GM12864 (cell line): ENCODE measurements at regions not wholly inside any gene's neighbourhood (a gene's known extent, or its start where the extent isn't known, plus 50 kb on each side); places are given as distances from the start of the nearest gene placed in this dataset.

Source experiments
- DNase-seq: peaks from one replicate; pipeline ENCODE4 v3.0.0-alpha.2; 2011; ENCODE audit warnings: low read depth
- H3K4me3 ChIP-seq: 2 replicates; pipeline ENCODE4 v1.5.1; 2011; ENCODE audit warnings: mild to moderate bottlenecking, low read depth, low read length, control low read depth
- TF ChIP-seq, protein P1 (sequence below): IDR thresholded peaks from 2 replicates; pipeline ENCODE4 v1.5.1; 2011; ENCODE audit warnings: low read depth, mild to moderate bottlenecking, moderate library complexity, low read length, control low read depth, inconsistent platforms; ENCODE audit errors: missing control alignments

DNA sequence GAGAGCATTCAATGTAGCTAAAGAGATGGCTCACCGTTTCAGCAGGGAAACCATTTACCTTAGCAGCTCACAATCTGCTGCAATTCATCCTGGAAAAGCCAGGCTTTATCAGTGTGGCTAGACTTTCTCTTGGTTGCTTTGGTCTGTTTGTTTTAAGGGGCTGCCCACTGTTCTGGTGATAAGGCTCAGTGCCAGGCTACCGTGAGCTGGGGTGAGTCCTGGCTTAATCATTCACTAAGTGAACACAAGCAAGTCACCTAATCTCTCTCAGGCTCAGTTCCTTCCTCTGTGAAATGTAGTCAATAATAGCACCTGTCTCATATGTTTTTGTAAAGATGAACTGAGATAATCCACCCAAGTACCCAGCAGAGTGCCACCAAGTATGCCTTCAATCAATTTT lies 229.0 kb downstream of the TEX29 start:
- no peak overlapping the region for H3K4me3 ChIP-seq
- TF ChIP-seq, protein P1, sequence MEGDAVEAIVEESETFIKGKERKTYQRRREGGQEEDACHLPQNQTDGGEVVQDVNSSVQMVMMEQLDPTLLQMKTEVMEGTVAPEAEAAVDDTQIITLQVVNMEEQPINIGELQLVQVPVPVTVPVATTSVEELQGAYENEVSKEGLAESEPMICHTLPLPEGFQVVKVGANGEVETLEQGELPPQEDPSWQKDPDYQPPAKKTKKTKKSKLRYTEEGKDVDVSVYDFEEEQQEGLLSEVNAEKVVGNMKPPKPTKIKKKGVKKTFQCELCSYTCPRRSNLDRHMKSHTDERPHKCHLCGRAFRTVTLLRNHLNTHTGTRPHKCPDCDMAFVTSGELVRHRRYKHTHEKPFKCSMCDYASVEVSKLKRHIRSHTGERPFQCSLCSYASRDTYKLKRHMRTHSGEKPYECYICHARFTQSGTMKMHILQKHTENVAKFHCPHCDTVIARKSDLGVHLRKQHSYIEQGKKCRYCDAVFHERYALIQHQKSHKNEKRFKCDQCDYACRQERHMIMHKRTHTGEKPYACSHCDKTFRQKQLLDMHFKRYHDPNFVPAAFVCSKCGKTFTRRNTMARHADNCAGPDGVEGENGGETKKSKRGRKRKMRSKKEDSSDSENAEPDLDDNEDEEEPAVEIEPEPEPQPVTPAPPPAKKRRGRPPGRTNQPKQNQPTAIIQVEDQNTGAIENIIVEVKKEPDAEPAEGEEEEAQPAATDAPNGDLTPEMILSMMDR: no peak
- no peak for DNase-seq

DNA sequence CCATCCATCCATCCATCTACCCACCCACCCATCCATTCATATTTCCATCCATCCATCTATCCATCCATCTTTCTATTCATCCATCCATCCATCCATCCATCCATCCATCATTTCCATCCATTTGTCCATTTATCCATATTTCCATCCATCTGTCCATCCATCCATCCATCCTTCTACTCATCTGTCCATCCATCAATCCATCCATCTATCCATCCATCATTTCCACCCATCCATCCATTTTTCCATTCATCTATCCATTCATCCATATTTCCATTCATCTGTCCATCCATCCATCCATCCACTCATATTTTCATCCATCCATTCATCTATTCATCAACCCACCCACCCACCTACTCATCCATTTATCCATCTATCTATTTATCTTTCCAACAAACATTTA lies 229.6 kb downstream of the TEX29 start:
- TF ChIP-seq, protein P1: no peak
- DNase-seq: no peak
- H3K4me3 ChIP-seq: no peak overlapping the region

DNA sequence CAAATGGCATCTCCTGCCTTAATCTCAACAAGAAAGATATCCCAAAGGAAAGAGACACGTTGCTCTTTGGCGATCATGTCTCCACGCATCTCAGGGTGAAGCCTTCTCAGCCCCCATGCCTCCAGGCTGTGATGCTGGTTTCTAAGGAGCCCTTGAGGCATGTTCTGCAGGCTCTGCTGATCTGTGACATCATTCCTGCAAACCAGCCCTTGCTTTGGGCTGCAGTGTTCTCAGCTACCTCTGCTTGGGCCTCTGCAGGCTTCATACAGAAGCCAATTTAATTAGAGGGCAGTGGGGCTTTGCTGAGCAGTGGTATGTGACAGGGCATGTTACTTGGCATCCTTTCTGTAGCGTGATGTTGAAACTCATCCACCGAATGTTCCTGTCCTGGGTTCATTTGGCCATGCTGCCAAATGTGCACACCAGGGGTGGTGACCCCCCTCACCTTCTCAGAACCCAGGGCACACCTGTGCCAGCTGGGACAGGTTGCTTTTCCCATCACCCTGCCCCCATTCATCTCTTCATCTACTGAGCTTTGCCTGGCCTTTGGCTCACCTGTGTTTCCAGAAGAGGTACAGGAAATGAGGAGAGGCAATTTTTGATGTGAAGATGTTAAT lies 230.9 kb downstream of the TEX29 start:
- TF ChIP-seq, protein P1: no peak
- no peak for DNase-seq
- H3K4me3 ChIP-seq: no peak overlapping the region

DNA sequence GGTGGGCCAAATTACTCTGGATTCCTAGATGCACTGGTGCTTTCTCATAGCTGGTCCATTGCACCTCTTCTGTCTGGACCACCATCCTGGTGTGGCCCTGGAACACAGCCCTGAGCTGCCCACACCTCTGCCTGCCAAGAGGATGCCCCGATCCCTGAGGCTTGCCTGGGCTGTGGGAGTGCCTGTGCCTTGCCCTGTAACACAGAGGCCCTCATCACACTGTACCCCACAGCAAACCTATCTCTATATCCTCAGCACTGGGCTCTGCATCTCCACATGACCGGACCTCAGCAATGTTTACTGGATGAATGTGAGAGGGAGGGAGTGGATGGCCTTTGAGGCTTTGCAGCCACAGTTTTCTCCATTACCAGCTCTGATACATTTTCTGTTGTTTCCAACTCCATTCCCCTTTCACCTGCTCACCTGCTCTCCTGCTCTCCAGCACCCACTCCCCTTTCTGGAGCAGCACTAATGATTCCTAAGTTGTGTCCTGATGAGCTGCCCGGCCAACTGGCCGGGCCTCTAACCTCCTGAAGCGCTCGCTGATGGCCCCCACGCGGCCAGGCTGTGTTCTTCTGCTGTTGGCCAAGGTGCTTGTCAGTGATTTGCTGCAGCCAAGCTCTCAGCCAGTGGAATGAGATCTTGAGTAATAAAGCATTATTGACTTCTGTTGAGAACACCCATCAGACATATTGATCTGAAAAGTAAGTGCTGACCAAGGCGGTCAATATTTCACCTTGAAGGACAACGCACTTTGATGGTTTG lies 232.6 kb downstream of the TEX29 start:
- no peak for DNase-seq
- TF ChIP-seq, protein P1: no peak
- no peak overlapping the region for H3K4me3 ChIP-seq

DNA sequence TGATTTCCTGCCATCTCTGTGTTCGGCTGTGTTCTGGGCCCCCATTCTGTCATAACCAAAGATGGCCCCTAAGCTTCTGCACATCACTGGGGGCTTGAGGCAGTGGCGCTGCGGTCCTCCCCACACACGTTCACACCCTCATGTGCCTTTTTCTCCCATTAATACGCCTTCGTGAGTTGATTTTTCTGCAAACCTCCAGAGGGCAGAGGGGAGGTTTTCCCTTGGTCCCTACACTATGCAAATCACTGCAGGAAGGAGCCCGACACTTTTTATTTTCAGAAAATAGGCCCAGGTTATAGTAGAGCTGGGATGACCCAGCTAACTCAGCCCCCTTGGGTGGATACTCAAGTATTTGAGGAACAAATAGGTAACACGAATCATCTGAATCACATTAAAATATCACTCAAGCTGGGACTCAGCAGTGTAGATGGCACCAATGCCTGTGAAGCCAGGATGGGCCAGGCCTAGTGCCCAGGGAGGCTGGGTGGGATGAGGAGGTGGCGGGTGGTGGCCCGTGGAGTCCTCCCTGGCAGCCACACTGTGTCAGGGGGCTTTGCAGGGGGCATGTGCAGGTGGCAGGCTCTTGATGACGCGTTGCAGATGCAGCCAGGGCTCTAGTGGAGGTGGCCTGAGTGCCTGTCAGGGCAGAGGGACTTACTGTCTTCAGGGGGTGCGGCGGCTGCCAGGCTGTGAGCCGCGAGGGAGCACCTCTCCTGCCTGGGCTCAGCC lies 234.3 kb downstream of the TEX29 start:
- TF ChIP-seq, protein P1: no peak
- H3K4me3 ChIP-seq: no peak overlapping the region
- no peak for DNase-seq

DNA sequence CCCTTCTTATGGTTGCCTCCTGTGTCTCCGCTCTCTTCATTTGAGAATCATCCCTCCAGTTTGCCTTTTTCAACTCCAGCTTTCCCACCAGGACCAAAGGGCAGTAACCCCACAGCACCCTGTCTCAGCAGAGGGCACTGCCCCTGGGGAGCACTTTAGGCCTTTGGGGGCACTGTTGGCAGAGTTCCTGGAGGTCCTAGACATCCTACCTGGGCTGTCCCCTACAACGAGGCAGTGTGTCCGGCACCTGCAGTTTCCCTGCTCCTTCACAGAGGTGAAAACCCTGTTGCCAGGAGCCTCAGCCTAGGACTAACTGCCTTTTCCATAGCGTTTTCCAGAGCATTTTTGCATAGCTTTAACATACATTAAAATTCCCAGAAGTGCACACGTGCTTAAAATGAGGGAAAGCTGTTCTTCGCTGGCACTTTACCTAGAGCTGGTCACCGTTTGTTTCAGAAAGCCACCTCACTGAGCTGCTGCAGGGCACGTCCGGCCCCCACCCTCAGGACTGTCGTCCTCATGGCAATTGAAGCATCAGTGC lies 234.9 kb downstream of the TEX29 start:
- no peak overlapping the region for H3K4me3 ChIP-seq
- DNase-seq: no peak
- TF ChIP-seq, protein P1: no peak
